ENCODE measurements at regions not wholly inside any gene's neighbourhood (a gene's known extent, or its start where the extent isn't known, plus 50 kb on each side); places are given as distances from the start of the nearest gene placed in this dataset.

DNA sequence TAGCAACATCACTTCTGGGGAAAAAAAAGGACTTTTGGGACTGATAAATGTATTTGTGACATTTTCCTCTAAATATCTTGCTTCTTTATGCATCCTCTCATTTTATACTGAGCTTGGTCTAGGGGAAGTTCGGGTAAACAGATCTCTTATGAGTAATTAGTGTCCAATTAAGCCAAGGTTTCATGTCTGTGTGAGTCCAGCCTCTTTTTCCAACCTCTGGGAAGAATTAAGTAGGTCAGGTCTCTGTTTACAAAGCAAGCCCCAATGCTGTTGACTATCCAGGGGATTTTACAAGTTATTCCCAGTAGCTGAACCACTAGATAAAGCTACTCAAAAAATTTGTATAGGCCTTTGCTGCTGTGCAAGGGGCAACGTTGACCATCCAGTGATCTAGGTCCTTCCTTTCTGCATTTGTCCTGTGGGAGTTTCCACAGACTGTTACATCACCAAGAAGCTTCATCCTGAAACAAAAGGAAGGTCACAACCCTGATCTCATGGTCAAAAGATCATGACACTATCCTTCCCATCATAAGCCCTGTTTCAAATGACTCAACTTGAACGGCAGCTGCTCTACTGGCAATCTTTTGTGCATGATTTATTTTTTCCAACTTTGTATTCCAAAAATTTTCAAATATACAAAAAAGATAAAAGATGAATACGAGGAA, 74.3 kb downstream of the ETS2 start:
- TF ChIP-seq, protein P1, sequence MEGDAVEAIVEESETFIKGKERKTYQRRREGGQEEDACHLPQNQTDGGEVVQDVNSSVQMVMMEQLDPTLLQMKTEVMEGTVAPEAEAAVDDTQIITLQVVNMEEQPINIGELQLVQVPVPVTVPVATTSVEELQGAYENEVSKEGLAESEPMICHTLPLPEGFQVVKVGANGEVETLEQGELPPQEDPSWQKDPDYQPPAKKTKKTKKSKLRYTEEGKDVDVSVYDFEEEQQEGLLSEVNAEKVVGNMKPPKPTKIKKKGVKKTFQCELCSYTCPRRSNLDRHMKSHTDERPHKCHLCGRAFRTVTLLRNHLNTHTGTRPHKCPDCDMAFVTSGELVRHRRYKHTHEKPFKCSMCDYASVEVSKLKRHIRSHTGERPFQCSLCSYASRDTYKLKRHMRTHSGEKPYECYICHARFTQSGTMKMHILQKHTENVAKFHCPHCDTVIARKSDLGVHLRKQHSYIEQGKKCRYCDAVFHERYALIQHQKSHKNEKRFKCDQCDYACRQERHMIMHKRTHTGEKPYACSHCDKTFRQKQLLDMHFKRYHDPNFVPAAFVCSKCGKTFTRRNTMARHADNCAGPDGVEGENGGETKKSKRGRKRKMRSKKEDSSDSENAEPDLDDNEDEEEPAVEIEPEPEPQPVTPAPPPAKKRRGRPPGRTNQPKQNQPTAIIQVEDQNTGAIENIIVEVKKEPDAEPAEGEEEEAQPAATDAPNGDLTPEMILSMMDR (IDR thresholded peaks at IDR 0.05), result no peak
- TF ChIP-seq POLR2A (IDR thresholded peaks at IDR 0.05), result no peak
